ENCODE measurements at regions not wholly inside any gene's neighbourhood (a gene's known extent, or its start where the extent isn't known, plus 50 kb on each side); places are given as distances from the start of the nearest gene placed in this dataset.

DNA sequence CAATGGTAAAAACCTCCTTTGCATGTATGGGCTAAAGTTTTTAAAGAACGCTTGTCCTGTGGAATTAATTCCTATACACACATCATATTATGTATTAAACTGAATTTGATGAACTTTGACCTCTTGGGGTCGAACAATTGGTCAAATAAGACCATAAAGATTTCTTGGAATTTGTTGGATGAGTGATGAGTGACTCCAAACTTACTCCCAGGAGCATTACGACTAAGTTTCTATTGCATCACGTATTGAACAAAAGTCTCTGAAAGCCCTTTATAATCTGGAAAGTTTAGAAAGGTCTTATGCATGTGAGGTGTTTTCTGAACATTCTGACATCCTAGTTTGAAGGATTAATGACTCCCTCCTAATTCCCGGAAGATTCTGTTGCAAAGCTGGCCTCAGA, 126.9 kb upstream of the BMP5 start:
- H3K23me2 ChIP-seq (ENCODE audit: low read depth, low read length), result no peaks in the 10 kb centered on the region
- H4K5ac ChIP-seq (ENCODE audit: insufficient read length, low read depth, low read length), result no peak overlapping the region
- no peak overlapping the region for H3K27ac ChIP-seq (ENCODE audit: low read depth, low read length)
- no peaks in the 10 kb centered on the region for H3K36me3 ChIP-seq (ENCODE audit: control insufficient read depth in 2 of 4, insufficient read depth in 4 of 4, low read length in 3 of 4)
- H4K91ac ChIP-seq (replicated peaks; ENCODE audit: insufficient read length, low read length), result no peak overlapping the region
- H2AFZ ChIP-seq (ENCODE audit: low read length), result no peak overlapping the region
- H3K9me3 ChIP-seq (ENCODE audit: insufficient read depth in 2 of 2, low read depth in 1 of 2, low read length in 1 of 2), result no peaks in the 10 kb centered on the region
- ChIA-PET CTCF (ENCODE audit: partially characterized antibody) (interaction anchor here (1.1 kb wide), 1 partner anchor 52 kb away, joined by 3 read pairs; no protein-coding TSS in a partner anchor), POLR2A (ENCODE audit: partially characterized antibody) (no interaction called here)
- H3K4me2 ChIP-seq (ENCODE audit: insufficient read depth in 1 of 2, low read depth in 2 of 2, low read length in 2 of 2), result no peak overlapping the region
- no peak overlapping the region for H2BK20ac ChIP-seq (ENCODE audit: low read length)
- H3K79me2 ChIP-seq (ENCODE audit: control insufficient read depth in 1 of 2, insufficient read depth in 2 of 2, low read length in 2 of 2), result no peaks in the 10 kb centered on the region
- H4K8ac ChIP-seq (ENCODE audit: extremely low read depth, insufficient read depth, low read length), result no peak overlapping the region
- H3K56ac ChIP-seq (replicated peaks; ENCODE audit: insufficient read length, low read depth, low read length), result no peak overlapping the region
- DNase-seq (ENCODE audit: low read depth in 1 of 2, low spot score in 2 of 2) (no peak), FAIRE-seq (no peak)
- no peak overlapping the region for H3K14ac ChIP-seq (ENCODE audit: insufficient read length)
- no peak overlapping the region for H3K4me3 ChIP-seq (ENCODE audit: extremely low read depth in 1 of 4, insufficient read depth in 2 of 4, low read depth in 3 of 4, low read length in 4 of 4)
- H3K4me1 ChIP-seq (replicated peaks in 1 of 4; ENCODE audit: control insufficient read depth in 3 of 4, insufficient read depth in 4 of 4, low read length in 3 of 4), result no peaks in the 10 kb centered on the region
- H3K18ac ChIP-seq (ENCODE audit: extremely low read depth, low read length), result no peak overlapping the region
- TF ChIP-seq, protein P1, sequence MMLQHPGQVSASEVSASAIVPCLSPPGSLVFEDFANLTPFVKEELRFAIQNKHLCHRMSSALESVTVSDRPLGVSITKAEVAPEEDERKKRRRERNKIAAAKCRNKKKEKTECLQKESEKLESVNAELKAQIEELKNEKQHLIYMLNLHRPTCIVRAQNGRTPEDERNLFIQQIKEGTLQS (IDR thresholded peaks at IDR 0.05; ENCODE audit: insufficient read depth, low read depth, low read length), result no peak
- TF ChIP-seq HDAC2 (IDR thresholded peaks at IDR 0.05; ENCODE audit: borderline replicate concordance in 1 of 2, low read depth in 2 of 2, low read length in 2 of 2) (no peak), BRCA1 (IDR thresholded peaks at IDR 0.05; ENCODE audit: low read depth, low read length) (no peak), BACH1 (IDR thresholded peaks at IDR 0.05; ENCODE audit: low read length) (no peak), GABPA (IDR thresholded peaks at IDR 0.05; ENCODE audit: borderline replicate concordance, insufficient read depth, low read length) (no peak), CEBPB (IDR thresholded peaks at IDR 0.05; ENCODE audit: low read depth, low read length) (no peak), SIRT6 (IDR thresholded peaks at IDR 0.05; ENCODE audit: low read length) (no peak), EP300 (IDR thresholded peaks at IDR 0.05; ENCODE audit: borderline replicate concordance in 1 of 2, low read depth in 2 of 2, low read length in 2 of 2) (no peak), RXRA (IDR thresholded peaks at IDR 0.05; ENCODE audit: insufficient read depth, low read depth, low read length) (no peak)
- no peak overlapping the region for H2BK15ac ChIP-seq (ENCODE audit: low read length)
- H3K79me1 ChIP-seq (ENCODE audit: low read depth, low read length), result no peaks in the 10 kb centered on the region
- no peaks in the 10 kb centered on the region for H4K20me1 ChIP-seq (replicated peaks in 1 of 2; ENCODE audit: control insufficient read depth in 1 of 2, insufficient read depth in 2 of 2, low read length in 2 of 2)
- no peak overlapping the region for H2BK12ac ChIP-seq (ENCODE audit: low read depth, low read length)
- no peak overlapping the region for H3K4ac ChIP-seq (replicated peaks; ENCODE audit: insufficient read length, low read depth, low read length)
- H3K23ac ChIP-seq (ENCODE audit: insufficient read length), result no peak overlapping the region
- no peak overlapping the region for H2BK5ac ChIP-seq (ENCODE audit: low read depth, low read length)
- no peak overlapping the region for H3K9ac ChIP-seq (replicated peaks in 1 of 4; ENCODE audit: extremely low read depth in 1 of 4, low read depth in 3 of 4, low read length in 3 of 4)
- H2BK120ac ChIP-seq (replicated peaks; ENCODE audit: low read depth, low read length), result no peak overlapping the region
- no peak overlapping the region for H2AK5ac ChIP-seq (ENCODE audit: low read depth, low read length)
- H3K27me3 ChIP-seq (replicated peaks in 1 of 4; ENCODE audit: control insufficient read depth in 3 of 4, extremely low read depth in 1 of 4, insufficient read depth in 3 of 4, low read length in 3 of 4), result no peaks in the 10 kb centered on the region
- WGBS, 2 experiments (ENCODE audit: extremely low coverage in 1 of 2, insufficient coverage in 1 of 2, insufficient read length in 1 of 2, insufficient replicate concordance in 2 of 2, low coverage in 1 of 2, low lambda C conversion rate in 2 of 2, missing lambda C conversion rate in 1 of 2), result 92% methylated on average over 5 of the region's 5 CpGs; no CpG with 5 or more reads in 1 of the 2 experiments
